Endothelial cell of umbilical vein (primary cell): ENCODE measurements at regions not wholly inside any gene's neighbourhood (a gene's known extent, or its start where the extent isn't known, plus 50 kb on each side); places are given as distances from the start of the nearest gene placed in this dataset.

ENCODE experiments used
- BruUV-seq: library from RNA; stranded (reverse); fragments of 400-500 nt; replicated peaks from 2 replicates; lab custom pipeline; 2021; lab: Mats Ljungman, UMichigan
- CTCF ChIA-PET: fragments of 300-600, 350-600 bp; sonication (Branson Sonifier 250); formaldehyde crosslinking; loops from one replicate; lab custom pipeline; 2021; ENCODE audit warnings: antibody characterized with exemption, inconsistent platforms; lab: Charles Lee
- POLR2A ChIA-PET: fragments of 300-600, 350-600 bp; sonication (Branson Sonifier 250); formaldehyde crosslinking; loops from one replicate; lab custom pipeline; 2021; ENCODE audit warnings: antibody characterized with exemption, inconsistent platforms; lab: Charles Lee
- DNase-seq: peaks from one replicate; pipeline ENCODE4 v3.0.0-alpha.2; 2011; ENCODE audit warnings: low read depth, low spot score
- FAIRE-seq: peaks from 2 replicates; lab custom pipeline; 2011; peaks lifted over from hg19 to GRCh38; lab: Jason Lieb, UNC
- H2AFZ ChIP-seq: 2 replicates; pipeline ENCODE4 v1.6.0; 2012; ENCODE audit warnings: low read depth, low read length, control low read depth, inconsistent platforms
- H3K27ac ChIP-seq: 2 replicates; pipeline ENCODE4 v1.5.1; 2011; ENCODE audit warnings: low read depth, mild to moderate bottlenecking, control low read depth, low read length, moderate library complexity; ENCODE audit not compliant: insufficient read depth
- H3K27me3 ChIP-seq, 2 experiments: 2 replicates each; pipeline versions ENCODE4 v1.6.0 to v1.6.1; 2011; ENCODE audit warnings: low read length in 2 of 2, mixed read lengths in 1 of 2; ENCODE audit not compliant: control insufficient read depth in 2 of 2, insufficient read depth in 2 of 2
- H3K36me3 ChIP-seq, 2 experiments: 2 replicates in 1 of 2; 3 replicates in 1 of 2; pipeline ENCODE4 v1.5.1; 2011; ENCODE audit warnings: low read length in 2 of 2, mild to moderate bottlenecking in 1 of 2, moderate library complexity in 1 of 2; ENCODE audit not compliant: control insufficient read depth in 2 of 2, insufficient read depth in 2 of 2; ENCODE audit errors: extremely low read depth in 1 of 2
- H3K4me1 ChIP-seq: 3 replicates; pipeline ENCODE4 v1.5.1; 2011; ENCODE audit warnings: mild to moderate bottlenecking, low read length; ENCODE audit not compliant: control insufficient read depth, insufficient read depth; ENCODE audit errors: extremely low read depth
- H3K4me2 ChIP-seq: 2 replicates; pipeline ENCODE4 v1.6.1; 2011; ENCODE audit warnings: low read length, control low read depth, mixed read lengths; ENCODE audit not compliant: insufficient read depth
- H3K4me3 ChIP-seq, 3 experiments: fragments of 200-600 bp in 1 of 3; sonication (generic), shearing (Covaris generic) in 1 of 3; replicated peaks in 1 of 3; 2 replicates each; pipeline ENCODE4 v1.5.1; 2011 to 2016; ENCODE audit warnings: control low read depth in 3 of 3, low read length in 3 of 3, mild to moderate bottlenecking in 2 of 3, inconsistent platforms in 1 of 3, low read depth in 1 of 3, moderate library complexity in 1 of 3; ENCODE audit not compliant: insufficient read depth in 1 of 3
- H3K79me2 ChIP-seq: 2 replicates; pipeline ENCODE4 v1.6.0; 2012; ENCODE audit warnings: low read length, inconsistent platforms; ENCODE audit not compliant: control insufficient read depth, insufficient read depth
- H3K9ac ChIP-seq: replicated peaks from 2 replicates; pipeline ENCODE3; 2011; ENCODE audit warnings: low read length, control low read depth; ENCODE audit not compliant: insufficient read depth; ENCODE audit errors: extremely low read depth
- H3K9me1 ChIP-seq: replicated peaks from 3 replicates; pipeline ENCODE4 v1.6.0; 2011; ENCODE audit warnings: mild to moderate bottlenecking, low read length; ENCODE audit not compliant: control insufficient read depth, insufficient read depth; ENCODE audit errors: extremely low read depth
- H3K9me3 ChIP-seq: replicated peaks from 2 replicates; pipeline ENCODE4 v1.5.1; 2012; ENCODE audit warnings: low read length, inconsistent platforms; ENCODE audit not compliant: control insufficient read depth, insufficient read depth
- H4K20me1 ChIP-seq: replicated peaks from 2 replicates; pipeline ENCODE3; 2011; ENCODE audit warnings: mild to moderate bottlenecking, low read length; ENCODE audit not compliant: control insufficient read depth, insufficient read depth; ENCODE audit errors: extremely low read depth
- CTCF ChIP-seq, 2 donors: IDR thresholded peaks; 1 replicate in 1 of 2; 2 replicates in 1 of 2; pipeline ENCODE4 v1.5.1; 2011; ENCODE audit warnings: low read length in 2 of 2, mild to moderate bottlenecking in 2 of 2, moderate library complexity in 2 of 2, control low read depth in 1 of 2, inconsistent platforms in 1 of 2, low read depth in 1 of 2; ENCODE audit not compliant: insufficient read depth in 1 of 2; ENCODE audit errors: extremely low read depth in 1 of 2
- EZH2 ChIP-seq: IDR thresholded peaks from 2 replicates; pipeline ENCODE4 v1.6.1; 2012; ENCODE audit warnings: borderline replicate concordance, low read depth, mild to moderate bottlenecking, moderate library complexity, low read length, inconsistent platforms; ENCODE audit not compliant: severe bottlenecking
- FOS ChIP-seq: IDR thresholded peaks from 2 replicates; pipeline ENCODE4 v1.6.1; 2011; ENCODE audit warnings: mild to moderate bottlenecking, low read length, moderate library complexity, borderline replicate concordance; ENCODE audit not compliant: insufficient read depth
- GATA2 ChIP-seq: IDR thresholded peaks from 2 replicates; pipeline ENCODE4 v1.7.0; 2011; ENCODE audit warnings: low read depth, mild to moderate bottlenecking, moderate library complexity, mixed read lengths, low read length; ENCODE audit not compliant: insufficient read length, insufficient read depth
- JUN ChIP-seq: IDR thresholded peaks from 2 replicates; pipeline ENCODE4 v1.6.1; 2011; ENCODE audit warnings: borderline replicate concordance, low read depth; ENCODE audit not compliant: insufficient read length, insufficient read depth
- MAX ChIP-seq: IDR thresholded peaks from 2 replicates; pipeline ENCODE4 v1.6.1; 2011; ENCODE audit not compliant: insufficient read depth, insufficient read length
- MYC ChIP-seq: IDR thresholded peaks from one replicate; pipeline ENCODE4 v1.6.1; 2011; ENCODE audit warnings: mild to moderate bottlenecking, low read depth, low read length
- POLR2AphosphoS5 ChIP-seq: IDR thresholded peaks from 2 replicates; pipeline ENCODE4 v1.6.1; 2012; ENCODE audit warnings: low read depth, mild to moderate bottlenecking, control low read depth, low read length, moderate library complexity; ENCODE audit not compliant: insufficient read depth
- dilution Hi-C: fragments of 300-500 bp; cut with MboI; formaldehyde crosslinking; loops from one replicate; pipeline ENCODE4 v1.15.0; 2019; ENCODE audit warnings: low sequenced_read_pairs; ENCODE audit not compliant: extremely low pct_ligation_motif_present
- intact Hi-C: fragments of 100-400 bp; cut with micrococcal nuclease; formaldehyde crosslinking; loops from one replicate; pipeline ENCODE4 v1.10.0; 2022

DNA sequence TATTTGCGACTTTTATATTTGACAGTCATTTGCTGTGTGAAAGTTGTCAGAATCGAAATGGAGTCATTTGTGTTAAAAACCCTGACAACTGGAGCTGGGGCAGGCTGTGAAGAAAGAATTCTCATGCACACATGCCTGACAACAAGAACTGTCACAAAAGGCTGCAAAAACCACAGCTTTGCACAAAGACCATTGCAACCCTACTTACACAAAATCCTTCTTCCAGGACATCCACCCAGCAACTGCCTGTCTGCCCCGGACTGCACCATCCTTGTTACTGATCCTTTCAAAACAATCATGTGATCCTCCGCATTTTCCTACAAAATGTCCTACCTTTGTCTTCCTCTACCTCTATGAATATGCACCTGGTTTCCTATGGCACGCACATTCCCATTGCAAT is 66.8 kb upstream of the IRS2 start:
- TF ChIP-seq JUN (no peak), POLR2AphosphoS5 (no peak), FOS (no peak), EZH2 (no peak), MAX (no peak), GATA2 (no peak), MYC (no peak), CTCF (IDR thresholded peaks at IDR 0.05; ENCODE audit: extremely low read depth in 1 of 2, insufficient read depth in 1 of 2, low read depth in 1 of 2, low read length in 2 of 2) (no peak)
- H3K4me2 ChIP-seq = no peak overlapping the region
- no peaks in the 10 kb centered on the region for H4K20me1 ChIP-seq
- no peak overlapping the region for H3K4me3 ChIP-seq
- H3K27me3 ChIP-seq = no peaks in the 10 kb centered on the region
- H3K9ac ChIP-seq = no peak overlapping the region
- H3K9me3 ChIP-seq = no peaks in the 10 kb centered on the region
- H3K9me1 ChIP-seq = no peaks in the 10 kb centered on the region
- H2AFZ ChIP-seq = no peak overlapping the region
- no peaks in the 10 kb centered on the region for H3K79me2 ChIP-seq
- intact Hi-C loops = no loop called here
- CTCF ChIA-PET = no interaction called here
- no peaks in the 10 kb centered on the region for H3K4me1 ChIP-seq
- no peak overlapping the region for H3K27ac ChIP-seq
- dilution Hi-C loops = no loop called here
- FAIRE-seq = no peak
- DNase-seq = no peak
- BruUV-seq = no TSS peak
- H3K36me3 ChIP-seq = no peaks in the 10 kb centered on the region
- POLR2A ChIA-PET = no interaction called here
